ENCODE measurements at regions not wholly inside any gene's neighbourhood (a gene's known extent, or its start where the extent isn't known, plus 50 kb on each side); places are given as distances from the start of the nearest gene placed in this dataset.

DNA sequence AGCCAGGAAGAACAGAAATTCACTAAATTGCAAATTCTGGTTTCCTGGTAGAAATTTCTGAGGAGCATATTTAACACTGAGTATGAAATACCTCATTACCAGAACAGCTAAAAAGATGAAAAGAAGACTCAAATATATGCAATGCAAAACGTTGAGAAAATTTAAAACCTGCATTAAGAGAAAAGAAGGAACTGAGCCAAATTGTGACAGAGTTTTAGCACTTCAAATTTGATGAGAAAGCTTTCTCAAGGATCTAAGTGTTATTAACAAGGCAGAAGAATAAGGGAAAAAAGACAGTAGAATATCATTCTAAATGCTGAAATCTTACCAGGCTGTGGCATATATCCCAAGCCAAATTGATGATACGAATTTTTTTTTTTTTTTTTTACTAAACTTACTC, 443.0 kb downstream of the COL12A1 start:
- no peak for DNase-seq

DNA sequence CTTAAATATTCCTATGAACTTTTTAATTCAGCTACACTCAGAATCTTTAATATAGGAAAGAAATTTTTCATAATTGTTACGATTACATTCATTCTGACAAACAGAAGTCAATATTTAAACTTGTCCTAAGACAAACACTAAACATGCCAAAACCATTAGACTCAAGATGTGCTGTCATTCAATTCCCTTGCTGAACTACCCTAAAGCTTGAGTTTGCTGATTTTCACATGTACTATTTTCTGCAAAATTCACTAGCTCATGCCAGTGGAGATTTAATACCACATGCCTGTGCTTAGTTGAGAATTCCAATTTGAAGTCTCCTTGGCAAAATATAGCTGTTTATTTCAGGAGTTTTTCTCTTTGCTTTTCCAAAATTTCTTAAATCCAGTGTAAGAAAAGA, 448.0 kb downstream of the COL12A1 start:
- DNase-seq, result no peak

- no peak for DNase-seq
Measured at GRCh38 chr6:74756923-74757322, 448.9 kb downstream of the COL12A1 start.

GRCh38 chr6:74755778-74756177, 450.1 kb downstream of the COL12A1 start:
- DNase-seq, result peak; percentile 65

DNA sequence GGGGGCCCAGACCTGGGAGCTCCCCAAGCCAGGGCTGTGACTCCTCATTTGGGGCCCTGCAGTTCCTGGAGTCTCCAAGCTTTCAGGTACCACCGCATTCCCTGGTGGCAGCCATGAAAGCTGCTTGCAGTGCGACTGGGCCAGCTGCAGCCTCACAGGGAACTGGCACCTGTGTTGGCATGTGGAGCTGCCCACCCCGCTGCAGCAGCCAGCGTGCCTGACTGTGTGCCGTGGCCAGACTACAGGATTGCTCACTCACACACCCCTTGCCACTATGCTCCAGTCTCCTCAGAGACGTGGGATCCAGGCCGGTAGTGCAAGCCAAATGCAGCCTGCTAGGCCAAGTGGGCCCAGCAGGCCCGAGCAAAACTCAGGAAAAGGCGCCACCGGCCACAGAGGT, 450.7 kb downstream of the COL12A1 start:
- DNase-seq, result no peak

- DNase-seq, result no peak
Measured at GRCh38 chr6:74753883-74754600, 451.8 kb downstream of the COL12A1 start.

DNA sequence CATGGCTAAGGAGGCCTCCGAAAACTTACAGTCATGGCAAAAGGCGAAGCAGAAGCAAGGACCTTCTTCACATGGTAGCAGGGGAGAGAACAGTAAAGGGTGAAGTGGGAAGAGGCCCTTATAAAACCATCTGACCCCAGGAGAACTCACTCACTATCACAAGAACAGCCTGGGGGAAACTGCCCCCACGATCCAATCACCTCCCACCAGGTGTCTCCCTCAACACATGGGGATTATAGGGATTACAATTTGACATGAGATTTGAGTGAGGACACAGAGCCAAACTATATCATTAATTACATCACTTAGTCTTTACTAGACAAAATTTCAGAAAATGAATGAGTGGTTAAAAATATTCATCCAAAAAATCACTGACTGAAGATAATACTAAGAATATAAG, 453.6 kb downstream of the COL12A1 start:
- DNase-seq, result no peak

GRCh38 chr6:74750826-74751225, 455.0 kb downstream of the COL12A1 start:
- DNase-seq, result no peak

DNA sequence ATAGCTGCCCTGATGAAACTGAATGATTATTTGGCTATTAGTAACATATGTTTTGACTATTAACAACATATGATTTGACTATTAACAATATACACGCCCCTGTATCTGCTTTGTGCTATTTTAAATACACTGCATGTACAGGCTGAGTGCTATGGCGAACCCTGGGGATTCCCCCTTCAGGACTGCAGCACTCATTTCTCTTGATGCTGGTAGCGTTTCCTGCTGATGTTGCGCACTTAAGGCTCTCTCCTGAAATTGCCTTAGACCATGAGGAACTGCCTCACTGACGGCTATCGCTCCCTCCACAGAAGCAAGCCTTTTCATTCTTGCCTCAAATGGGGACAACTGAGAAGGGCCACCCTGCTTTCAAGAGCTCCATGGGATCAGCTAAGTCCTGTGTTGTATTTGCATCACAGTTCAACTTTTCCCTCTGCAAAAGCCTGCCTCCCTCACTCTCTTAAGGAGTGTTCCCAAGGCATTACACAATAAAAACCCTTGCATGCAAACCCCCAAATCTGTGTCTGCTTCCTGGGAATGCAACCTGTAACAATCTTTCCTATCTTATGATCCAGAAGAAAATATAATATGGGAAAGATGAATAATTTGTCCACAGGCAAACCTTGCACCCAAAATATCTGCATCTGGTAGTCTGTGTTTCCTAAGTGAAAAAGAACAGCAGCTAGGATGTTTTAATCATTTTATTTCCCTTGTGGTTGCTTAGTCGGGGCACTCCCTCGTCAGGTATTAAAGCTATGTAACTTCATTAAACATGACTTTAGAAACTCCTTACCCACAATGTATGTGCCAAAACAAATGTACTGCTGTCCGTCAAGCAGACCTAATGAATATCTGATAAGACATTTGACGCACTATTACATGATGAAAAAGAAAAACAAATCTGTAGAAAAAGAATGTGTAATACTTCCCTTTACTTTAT, 456.4 kb downstream of the COL12A1 start:
- DNase-seq, result no peak

DNA sequence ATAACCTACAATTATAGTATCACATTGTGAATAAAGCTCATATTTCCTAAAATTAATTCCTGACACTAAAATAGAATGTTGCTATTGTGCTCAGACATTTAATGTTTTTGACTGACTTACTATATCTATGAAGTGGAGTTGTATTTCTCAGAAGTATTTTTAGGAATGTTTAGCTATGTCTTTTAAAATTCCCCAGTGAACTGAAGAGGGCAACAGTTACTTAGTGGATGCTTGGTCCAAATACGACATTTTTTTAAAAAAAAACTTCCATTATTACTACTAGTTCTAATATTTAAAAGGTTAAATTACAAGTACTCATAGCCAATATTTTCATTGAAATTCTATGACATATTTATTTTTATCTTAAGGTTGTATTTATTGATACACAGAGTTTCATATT, 460.2 kb downstream of the COL12A1 start:
- DNase-seq, result no peak

DNA sequence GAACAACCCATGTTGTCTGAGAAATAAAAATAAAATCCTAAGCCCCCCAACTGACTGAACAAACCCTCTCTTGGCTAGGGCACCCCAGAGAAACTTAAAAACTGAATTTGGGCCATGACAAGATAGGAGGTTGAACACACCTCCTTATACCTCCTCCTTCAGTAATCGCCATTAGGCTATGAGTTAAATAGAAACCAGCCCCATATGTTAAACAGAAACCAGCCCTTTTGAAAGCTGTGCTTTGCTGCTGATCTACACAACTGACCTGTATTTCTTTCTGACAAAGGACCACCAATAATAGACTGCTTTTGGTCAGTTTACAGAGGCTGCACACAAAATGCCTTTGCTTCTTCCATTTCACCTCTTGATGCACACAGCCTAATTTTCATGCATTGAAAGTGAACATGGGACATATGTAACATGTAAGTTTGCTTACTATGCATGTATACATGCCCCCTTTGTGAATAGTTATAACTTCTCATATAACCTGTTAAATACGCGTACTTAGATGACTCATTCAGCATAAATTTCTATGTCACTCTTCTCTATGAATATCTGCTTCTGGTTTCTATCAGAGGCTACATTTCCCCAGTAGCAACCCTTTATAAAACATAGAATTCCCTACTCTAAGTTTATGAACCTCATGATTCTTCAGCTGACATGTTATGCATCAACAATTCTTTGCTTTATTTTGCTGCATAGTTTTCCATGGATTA, 462.9 kb downstream of the COL12A1 start:
- DNase-seq, result no peak

GRCh38 chr6:74741646-74742045, 464.2 kb downstream of the COL12A1 start:
- no peak for DNase-seq

- no peak for DNase-seq
Measured at GRCh38 chr6:74735304-74735703, 470.5 kb downstream of the COL12A1 start.

DNA sequence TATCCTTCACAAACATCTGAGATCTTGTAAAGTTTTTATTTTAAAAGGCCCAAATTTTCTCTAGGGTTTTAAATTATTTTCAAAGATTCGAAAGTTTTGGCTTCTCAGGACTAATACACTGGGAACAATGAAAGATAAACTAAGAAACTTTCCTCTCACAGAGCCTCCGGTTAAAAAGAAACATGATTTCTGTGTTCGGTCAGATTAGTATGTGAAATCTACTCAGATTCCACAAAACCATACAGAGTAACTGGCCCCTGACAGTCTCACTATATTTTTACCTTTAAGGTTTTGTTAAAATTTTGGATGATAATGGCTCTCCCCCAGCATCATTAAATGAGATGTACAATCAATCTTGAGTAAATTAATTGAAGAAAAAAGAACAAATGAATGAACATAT, 471.0 kb downstream of the COL12A1 start:
- no peak for DNase-seq

- DNase-seq, result no peak
Measured at GRCh38 chr6:74733830-74734620, 471.8 kb downstream of the COL12A1 start.

- no peak for DNase-seq
Measured at GRCh38 chr6:74731931-74732330, 473.9 kb downstream of the COL12A1 start.

DNA sequence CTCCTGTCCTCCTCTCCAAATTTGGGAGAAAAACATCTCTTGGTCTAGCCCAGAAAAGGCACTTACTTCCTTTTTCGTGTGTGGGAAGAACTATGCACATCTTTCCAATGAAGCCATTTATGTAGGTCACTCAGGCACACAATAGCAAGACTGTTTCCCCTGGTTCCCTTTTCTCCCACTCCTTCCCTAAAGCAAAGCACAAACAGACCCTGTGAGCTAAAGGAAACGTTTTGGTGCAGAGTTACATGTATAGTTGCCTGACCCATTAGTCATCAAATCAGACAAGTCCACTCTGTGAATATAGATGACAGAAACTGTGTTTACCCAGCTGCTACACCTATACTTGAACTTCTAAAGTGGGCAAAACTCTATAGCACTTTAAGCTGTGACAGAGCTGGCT, 474.6 kb downstream of the COL12A1 start:
- DNase-seq, result no peak

DNA sequence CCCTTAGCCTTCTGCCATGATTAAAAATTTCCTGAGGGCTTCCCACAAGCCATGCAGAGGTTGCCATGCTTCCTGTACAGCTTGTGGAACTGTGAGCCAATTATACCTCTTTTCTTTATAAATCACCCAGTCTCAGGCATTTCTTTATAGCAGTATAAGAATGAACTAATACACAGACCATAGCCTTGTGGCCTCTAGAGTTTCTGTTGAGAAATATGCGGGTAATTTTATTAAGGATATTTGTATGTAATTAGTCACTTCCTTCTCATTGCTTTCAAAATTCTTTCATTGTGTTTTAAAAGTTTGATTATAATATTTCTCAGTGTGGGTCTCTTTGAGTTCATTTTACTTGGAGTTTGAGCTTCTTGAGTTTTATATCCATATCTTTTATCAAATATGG, 484.9 kb downstream of the COL12A1 start:
- no peak for DNase-seq

DNA sequence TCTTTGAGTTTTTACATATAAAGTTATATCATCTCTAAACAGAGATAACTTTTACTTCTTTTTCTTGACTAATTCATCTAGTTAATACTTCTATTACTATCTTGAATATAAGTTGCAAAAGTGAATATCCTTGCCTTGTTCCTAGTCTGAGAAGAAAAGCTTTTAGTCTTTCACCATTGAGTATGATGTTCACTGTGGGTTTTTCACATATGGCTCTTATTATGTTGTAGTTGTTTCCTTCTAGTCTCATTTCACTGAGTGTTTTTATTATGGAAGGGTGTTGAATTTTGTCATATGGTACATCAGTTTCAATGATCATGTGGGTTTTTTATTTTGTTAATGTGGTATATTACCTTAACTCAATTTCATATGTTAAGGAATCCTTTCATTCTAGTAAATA, 488.3 kb downstream of the COL12A1 start:
- DNase-seq, result no peak

DNA sequence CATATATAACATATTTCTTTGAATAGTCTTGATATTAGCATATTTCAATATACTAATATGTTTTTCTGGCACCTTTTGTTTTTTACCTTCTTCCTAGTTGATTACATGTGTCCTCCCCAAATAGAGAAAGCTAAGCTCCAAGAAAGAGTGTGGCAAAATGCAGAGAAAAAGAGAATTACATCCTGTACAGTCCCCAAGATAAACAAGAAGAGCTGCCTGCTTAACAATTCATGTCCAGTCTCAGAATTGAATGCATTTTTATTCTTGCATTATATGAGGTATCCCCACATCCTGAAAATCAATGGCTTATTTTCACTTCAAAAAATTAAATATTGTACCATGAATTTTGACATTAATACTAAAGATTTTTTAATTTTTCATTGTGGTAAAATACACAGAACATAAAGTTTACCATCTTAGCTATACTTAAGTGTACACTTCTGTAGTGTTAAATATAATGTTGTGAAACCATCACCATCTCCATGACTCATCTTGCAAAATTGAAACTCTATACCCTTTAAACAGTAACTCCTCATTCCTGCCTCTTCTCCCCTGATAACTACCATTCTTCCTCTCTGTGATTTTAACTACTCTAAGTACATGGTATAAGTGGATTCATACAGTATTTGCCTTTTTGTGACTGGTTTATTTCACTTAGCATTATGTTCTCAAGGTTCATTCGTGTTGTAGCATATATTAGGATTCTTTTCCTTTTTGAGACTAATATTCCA, 490.3 kb downstream of the COL12A1 start:
- peak; percentile 11 for DNase-seq

DNA sequence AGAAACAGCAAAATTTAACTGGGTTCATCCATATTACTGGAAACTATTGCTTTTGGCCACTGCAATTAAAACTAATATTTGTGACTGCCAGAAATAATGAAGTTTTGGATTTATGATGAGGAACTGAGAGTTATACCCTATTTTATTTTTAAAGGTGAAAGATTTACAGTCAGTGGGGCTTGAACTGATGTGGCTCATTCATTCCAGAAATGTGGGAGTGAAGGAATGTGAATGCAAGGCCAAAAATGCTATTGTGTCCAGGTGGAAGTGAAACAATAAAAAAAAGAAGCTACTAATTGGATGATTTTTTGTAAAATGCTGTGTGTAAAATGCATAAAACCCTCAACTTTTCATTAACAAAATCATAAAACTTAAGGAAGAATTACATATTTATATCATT, 491.9 kb downstream of the COL12A1 start:
- no peak for DNase-seq

DNA sequence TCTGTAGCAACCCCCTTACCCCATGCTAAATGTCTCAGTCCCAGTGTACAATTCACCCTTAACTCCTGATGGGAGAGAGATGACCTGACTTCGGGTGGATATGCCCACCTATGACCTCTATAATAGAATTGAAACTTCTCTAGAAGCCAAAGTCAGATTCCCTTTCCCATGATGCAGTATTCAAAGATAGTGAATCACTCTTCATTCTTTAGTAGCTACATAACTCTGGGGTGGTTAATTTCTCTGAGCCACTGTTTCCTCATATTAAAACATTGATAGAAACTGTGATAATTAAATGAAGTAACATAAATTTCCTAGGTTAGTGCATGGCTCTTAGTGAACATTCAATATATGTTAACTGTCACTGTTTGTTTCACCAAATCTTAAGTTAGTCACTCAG, 500.4 kb downstream of the COL12A1 start:
- no peak for DNase-seq

Data from OCI-M1 (cell line).